ENCODE measurements at regions not wholly inside any gene's neighbourhood (a gene's known extent, or its start where the extent isn't known, plus 50 kb on each side); places are given as distances from the start of the nearest gene placed in this dataset.
A peak's percentile ranks its signal among the peaks of the same experiment; 100 is the strongest.

GRCh38 chr3:4897765-4898453 lies 81.3 kb upstream of the BHLHE40 start:
- TF ChIP-seq GATA3 (IDR thresholded peaks at IDR 0.05; ENCODE audit: low read depth, low read length): no peak
- TF ChIP-seq GATA2 (IDR thresholded peaks at IDR 0.05; ENCODE audit: low read depth, low read length): no peak

GRCh38 chr3:4898454-4899313 lies 80.6 kb upstream of the BHLHE40 start:
- TF ChIP-seq GATA2 (IDR thresholded peaks at IDR 0.05; ENCODE audit: low read depth, low read length) (no peak), GATA3 (IDR thresholded peaks at IDR 0.05; ENCODE audit: low read depth, low read length) (no peak)

DNA sequence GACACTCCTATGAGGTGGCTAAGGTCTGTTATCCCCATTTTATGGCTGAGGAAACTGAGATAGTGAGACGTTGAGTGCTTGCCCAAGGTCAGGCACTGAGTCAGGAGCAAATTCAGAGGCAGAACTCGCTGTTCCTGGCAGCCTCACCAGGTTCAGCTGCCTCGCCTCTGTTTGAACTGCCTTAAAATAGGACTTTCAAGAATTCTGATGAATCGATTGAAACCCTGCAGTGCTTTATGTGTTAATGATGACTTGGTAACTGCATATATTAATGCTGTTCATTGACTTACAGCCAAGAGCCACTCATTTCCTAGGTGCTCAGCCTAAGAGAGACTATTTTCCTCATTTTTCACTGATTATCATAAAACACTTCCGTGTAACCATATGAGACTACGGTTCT lies 79.5 kb upstream of the BHLHE40 start:
- TF ChIP-seq GATA3 (IDR thresholded peaks at IDR 0.05; ENCODE audit: low read depth, low read length): no peak
- no peak for TF ChIP-seq GATA2 (IDR thresholded peaks at IDR 0.05; ENCODE audit: low read depth, low read length)

DNA sequence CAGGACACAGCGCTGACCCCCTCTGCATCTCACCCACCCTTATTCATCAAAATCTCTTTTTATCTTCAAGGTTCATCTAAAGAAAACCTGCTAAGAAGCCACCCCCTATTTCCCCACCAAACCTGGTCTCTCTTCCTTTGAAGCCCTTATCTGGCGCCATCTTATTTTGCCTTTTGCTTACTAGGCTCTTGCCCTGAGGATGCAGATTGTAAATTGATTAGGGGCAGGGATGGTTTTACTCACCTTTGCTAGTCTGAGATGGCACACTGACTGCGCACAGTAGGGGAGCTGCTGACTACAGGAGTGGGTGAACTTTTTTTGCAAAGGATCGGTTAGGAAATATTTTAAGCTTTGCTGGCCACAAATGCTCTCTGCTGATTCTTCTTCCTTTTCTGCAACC lies 78.9 kb upstream of the BHLHE40 start:
- TF ChIP-seq GATA3 (IDR thresholded peaks at IDR 0.05; ENCODE audit: low read depth, low read length): no peak
- TF ChIP-seq GATA2 (IDR thresholded peaks at IDR 0.05; ENCODE audit: low read depth, low read length): peak; percentile 48; the same call in 1 of the 2 replicates

DNA sequence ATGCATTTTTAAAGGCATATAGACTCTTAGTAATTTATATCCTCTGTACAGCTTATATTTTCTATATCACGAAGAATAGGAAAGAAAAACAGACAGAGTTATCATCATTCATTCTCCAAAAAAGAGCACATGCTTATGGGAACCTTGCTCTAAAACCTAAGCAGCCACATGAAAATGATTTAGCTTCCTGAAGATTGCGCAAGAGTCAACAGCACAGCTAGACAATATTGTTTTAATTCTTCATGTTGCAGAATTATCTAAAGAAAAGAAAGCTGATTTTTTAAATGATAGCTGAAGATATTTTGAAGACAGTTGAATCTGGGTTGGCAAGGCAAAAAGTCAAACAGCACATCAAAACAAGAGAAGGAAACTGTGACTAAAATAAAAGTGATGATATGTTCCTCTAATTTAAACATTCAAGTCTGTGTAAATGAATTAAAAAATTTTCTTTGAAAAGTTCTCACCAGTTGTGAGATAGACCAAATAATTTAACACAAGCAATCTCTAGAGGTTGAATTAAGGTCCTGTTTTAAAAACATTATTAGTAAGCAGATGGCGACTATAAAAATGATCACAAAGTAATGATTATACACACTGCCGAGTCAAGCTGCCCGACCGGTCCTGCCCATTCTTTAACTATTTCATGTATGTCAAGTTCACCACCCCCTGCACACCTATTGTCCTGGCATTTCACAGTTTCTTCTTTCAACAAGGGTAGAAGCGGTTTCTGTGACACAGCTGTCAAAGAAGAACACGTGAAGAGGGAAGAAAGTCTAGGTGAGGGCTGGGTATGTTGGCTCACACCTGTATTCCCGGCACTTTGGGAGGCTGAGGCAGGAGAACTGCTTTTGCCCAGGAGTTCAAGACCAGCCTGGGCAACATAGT lies 74.2 kb upstream of the BHLHE40 start:
- TF ChIP-seq GATA3 (IDR thresholded peaks at IDR 0.05; ENCODE audit: low read depth, low read length) (no peak), GATA2 (IDR thresholded peaks at IDR 0.05; ENCODE audit: low read depth, low read length) (no peak)

GRCh38 chr3:4906107-4906621 lies 73.1 kb upstream of the BHLHE40 start:
- TF ChIP-seq GATA2 (IDR thresholded peaks at IDR 0.05; ENCODE audit: low read depth, low read length) (no peak), GATA3 (IDR thresholded peaks at IDR 0.05; ENCODE audit: low read depth, low read length) (no peak)

- no peak for TF ChIP-seq GATA2 (IDR thresholded peaks at IDR 0.05; ENCODE audit: low read depth, low read length)
- no peak for TF ChIP-seq GATA3 (IDR thresholded peaks at IDR 0.05; ENCODE audit: low read depth, low read length)
Measured at GRCh38 chr3:4907050-4907449, 72.2 kb upstream of the BHLHE40 start.

DNA sequence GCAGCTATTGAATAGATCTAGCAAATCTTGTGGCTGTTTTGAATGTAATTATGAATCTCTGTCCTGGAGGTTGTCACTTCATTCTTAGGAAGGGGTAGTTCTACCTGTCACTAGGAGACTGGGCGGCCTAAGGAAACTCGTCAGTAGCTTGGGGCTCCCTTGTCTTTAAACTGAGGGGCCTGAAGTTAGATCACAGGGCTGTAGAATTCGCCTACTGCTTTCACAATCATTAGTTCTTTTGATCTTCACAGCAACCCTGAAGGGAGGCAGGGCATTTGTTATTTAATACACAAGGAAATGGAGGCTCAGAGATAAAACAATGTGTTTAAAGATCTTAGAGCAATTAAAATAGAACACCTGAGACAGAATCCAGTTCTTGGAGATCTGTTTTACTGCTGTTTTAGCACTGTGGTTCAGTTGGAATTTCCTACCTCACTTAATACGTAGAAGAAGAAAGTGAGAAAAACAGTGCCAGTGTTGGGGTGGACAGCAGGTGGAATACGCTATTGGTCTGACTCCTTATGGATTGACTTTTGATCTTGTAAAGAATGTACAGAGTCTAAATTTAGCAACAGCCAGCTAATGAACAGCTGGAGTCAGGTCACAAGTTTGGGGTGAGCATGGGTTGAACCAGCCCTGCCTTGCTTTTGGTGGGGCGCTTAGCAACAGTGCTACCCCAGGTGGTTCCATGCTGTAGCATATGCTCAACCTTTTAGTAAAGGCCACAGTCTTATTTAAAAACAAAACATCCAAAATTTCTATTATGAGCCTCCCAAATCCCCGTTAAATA lies 71.4 kb upstream of the BHLHE40 start:
- TF ChIP-seq GATA3 (IDR thresholded peaks at IDR 0.05; ENCODE audit: low read depth, low read length): no peak
- no peak for TF ChIP-seq GATA2 (IDR thresholded peaks at IDR 0.05; ENCODE audit: low read depth, low read length)

DNA sequence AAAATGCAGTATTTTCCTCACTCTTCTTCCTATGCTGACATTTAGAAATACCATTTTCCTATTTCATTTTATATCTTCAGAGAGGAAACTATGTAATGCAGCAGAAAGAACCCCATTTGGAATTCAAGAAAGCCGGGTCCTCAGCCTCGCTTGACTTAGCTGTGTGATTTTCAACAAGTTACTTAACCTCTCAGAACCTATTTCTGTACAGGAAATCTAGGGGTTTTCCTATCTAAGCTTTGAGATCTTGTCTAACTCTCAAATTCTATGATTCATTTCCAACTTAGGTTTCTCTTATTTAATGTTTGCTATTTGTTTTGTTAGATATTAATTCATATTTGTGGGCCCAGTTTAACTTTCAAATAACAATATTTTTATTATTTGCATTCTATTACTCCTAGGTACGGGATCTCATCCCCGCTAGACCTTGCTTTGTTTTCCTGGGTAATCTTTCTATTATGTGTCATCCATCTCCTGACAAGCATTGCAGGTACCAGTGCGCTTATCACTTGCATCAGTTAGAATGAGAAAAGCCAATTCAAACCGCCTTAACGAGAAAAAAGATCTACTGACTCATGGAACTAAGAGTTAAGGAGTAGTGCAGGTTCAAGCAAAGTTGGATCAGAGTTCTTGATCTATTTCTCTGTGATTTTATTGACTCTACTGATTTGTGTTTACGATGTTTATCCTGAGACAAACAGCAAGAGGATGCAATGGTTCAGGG lies 70.6 kb upstream of the BHLHE40 start:
- TF ChIP-seq GATA2 (IDR thresholded peaks at IDR 0.05; ENCODE audit: low read depth, low read length) (no peak), GATA3 (IDR thresholded peaks at IDR 0.05; ENCODE audit: low read depth, low read length) (no peak)

DNA sequence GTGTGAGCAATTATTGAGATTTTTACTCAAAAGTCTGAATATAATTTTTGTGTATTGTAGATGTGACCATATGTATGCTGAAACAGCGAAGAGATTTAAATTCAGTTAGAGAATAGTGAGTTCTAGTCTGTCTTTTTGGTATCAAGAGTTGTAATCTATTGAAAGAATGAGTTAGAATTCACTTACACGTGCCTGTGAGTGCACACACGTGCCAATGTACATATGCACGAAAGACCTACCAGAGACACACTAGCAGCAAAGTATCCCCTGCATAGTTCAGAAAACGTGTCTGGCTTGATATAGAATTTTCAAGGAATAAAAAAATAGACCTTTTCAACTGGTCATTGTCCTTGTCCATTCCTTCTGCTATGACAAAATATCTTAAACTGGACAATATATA lies 64.8 kb upstream of the BHLHE40 start:
- TF ChIP-seq GATA3 (IDR thresholded peaks at IDR 0.05; ENCODE audit: low read depth, low read length): no peak
- TF ChIP-seq GATA2 (IDR thresholded peaks at IDR 0.05; ENCODE audit: low read depth, low read length): no peak

DNA sequence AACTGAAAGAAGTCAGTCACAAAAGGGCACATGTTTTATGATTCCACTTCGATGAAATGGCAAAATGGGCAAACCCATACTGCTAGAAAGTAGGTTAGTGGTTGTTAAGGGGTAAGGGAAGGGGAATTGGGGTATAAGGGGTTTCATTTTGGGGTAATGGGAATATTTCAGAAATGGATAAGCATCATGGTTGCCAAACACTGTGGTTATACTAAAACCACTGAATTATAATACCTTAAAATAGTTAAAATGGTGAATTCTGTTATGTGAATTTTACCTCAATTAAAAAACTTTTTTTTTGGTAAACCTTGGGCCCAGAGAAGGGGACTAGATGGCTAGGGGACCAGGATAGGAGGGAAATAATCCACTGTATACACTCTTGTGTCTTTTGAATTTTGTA lies 52.3 kb upstream of the BHLHE40 start:
- TF ChIP-seq GATA3 (IDR thresholded peaks at IDR 0.05; ENCODE audit: low read depth, low read length) (no peak), GATA2 (IDR thresholded peaks at IDR 0.05; ENCODE audit: low read depth, low read length) (no peak)

- TF ChIP-seq GATA3 (IDR thresholded peaks at IDR 0.05; ENCODE audit: low read depth, low read length) (no peak), GATA2 (IDR thresholded peaks at IDR 0.05; ENCODE audit: low read depth, low read length) (no peak)
Measured at GRCh38 chr3:4928277-4928789, 50.9 kb upstream of the BHLHE40 start.
